GM19452 (cell line): ENCODE measurements at regions not wholly inside any gene's neighbourhood (a gene's known extent, or its start where the extent isn't known, plus 50 kb on each side); places are given as distances from the start of the nearest gene placed in this dataset.
"Not testable (repeated sequence)": the region's sequence is repeated elsewhere in the genome, so short reads cannot be mapped to it uniquely, and the experiment has no call there.

Experiments used
- ATAC-seq: cut with Tn5 transposase; IDR thresholded peaks from one replicate; pipeline ENCODE4 v1.9.1; 2021; ENCODE audit not compliant: unreplicated experiment

GRCh38 chr11:13218685-13219084, 58.9 kb upstream of the BMAL1 start:
- ATAC-seq: not testable (repeated sequence)

- ATAC-seq: no peak
Observed at GRCh38 chr11:13220148-13220547, 57.4 kb upstream of the BMAL1 start.

GRCh38 chr11:13221722-13222121, 55.9 kb upstream of the BMAL1 start:
- ATAC-seq: no peak

GRCh38 chr11:13222285-13222684, 55.3 kb upstream of the BMAL1 start:
- ATAC-seq: no peak

DNA sequence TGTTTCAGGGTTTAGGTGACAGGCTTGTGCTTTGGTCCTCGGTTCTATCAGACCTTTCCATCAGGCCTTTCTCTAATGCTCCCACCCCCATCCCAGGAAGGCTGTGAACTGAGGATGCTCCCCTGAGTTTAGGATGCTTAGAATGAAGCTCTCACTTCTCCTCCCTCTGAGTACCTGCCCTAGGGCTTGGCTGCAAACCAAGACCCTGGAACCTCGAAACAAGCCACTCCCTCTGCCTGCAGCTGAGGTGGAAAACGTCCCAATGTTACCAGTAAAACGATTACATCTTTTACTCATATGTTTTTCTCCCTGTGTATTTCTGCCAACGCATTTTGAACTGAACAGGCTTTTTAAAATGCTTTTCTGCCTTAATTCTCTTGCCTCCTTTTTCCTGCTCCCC, 54.5 kb upstream of the BMAL1 start:
- no peak for ATAC-seq

GRCh38 chr11:13224324-13224723, 53.3 kb upstream of the BMAL1 start:
- ATAC-seq: no peak

- ATAC-seq: no peak
Observed at GRCh38 chr11:13225038-13226001, 52.3 kb upstream of the BMAL1 start.

GRCh38 chr11:13227676-13228255, 49.8 kb upstream of the BMAL1 start:
- ATAC-seq: no peak
